B cell (primary cell): ENCODE measurements at regions not wholly inside any gene's neighbourhood (a gene's known extent, or its start where the extent isn't known, plus 50 kb on each side); places are given as distances from the start of the nearest gene placed in this dataset.

ENCODE experiments used
- ATAC-seq: fragments of 200-7000 bp; cut with Tn5 transposase; one replicate; pipeline ENCODE4 v1.10.0; 2021; ENCODE audit warnings: low read depth, mild to moderate bottlenecking, moderate number of reproducible peaks, moderate library complexity
- CTCF ChIA-PET: fragments of 350-600 bp; sonication (Branson Sonifier 250); formaldehyde crosslinking; loops from one replicate; lab custom pipeline; 2021; ENCODE audit warnings: antibody characterized with exemption, inconsistent platforms; lab: Charles Lee
- POLR2A ChIA-PET: fragments of 350-600 bp; sonication (Branson Sonifier 250); formaldehyde crosslinking; loops from one replicate; lab custom pipeline; 2021; ENCODE audit warnings: antibody characterized with exemption; lab: Charles Lee
- DNase-seq: peaks from one replicate; pipeline ENCODE4 v3.0.0; 2013
- H2AFZ ChIP-seq: 2 replicates; pipeline ENCODE4 v1.6.1; 2012; ENCODE audit warnings: mild to moderate bottlenecking, low read depth, low read length; ENCODE audit not compliant: insufficient read depth, poor library complexity, severe bottlenecking
- H3K27ac ChIP-seq, 2 donors: 1 replicate in 1 of 2; 2 replicates in 1 of 2; pipeline ENCODE4 v1.5.1; 2012 to 2013; ENCODE audit warnings: low read length in 2 of 2, mild to moderate bottlenecking in 2 of 2, moderate library complexity in 1 of 2
- H3K27me3 ChIP-seq, 4 experiments: fragments of 200-600 bp in 1 of 4; sonication (generic) in 1 of 4; replicated peaks in 1 of 4; 1 replicate in 2 of 4; 2 replicates in 2 of 4; pipeline versions ENCODE4 v1.6.1 to v1.7.0; 2013 to 2016; ENCODE audit warnings: low read length in 3 of 4, mild to moderate bottlenecking in 2 of 4, mixed read lengths in 1 of 4, moderate library complexity in 1 of 4; ENCODE audit not compliant: insufficient read depth in 4 of 4, control insufficient read depth in 3 of 4; ENCODE audit errors: control extremely low read depth in 1 of 4
- H3K36me3 ChIP-seq, 2 experiments: replicated peaks in 1 of 2; 1 replicate in 1 of 2; 2 replicates in 1 of 2; pipeline versions ENCODE4 v1.6.1 to v1.7.1; 2013; ENCODE audit warnings: low read length in 1 of 2; ENCODE audit not compliant: insufficient read depth in 2 of 2, control insufficient read depth in 1 of 2; ENCODE audit errors: control extremely low read depth in 1 of 2, extremely low read depth in 1 of 2
- H3K4me1 ChIP-seq, 2 donors: fragments of 200-600 bp in 1 of 2; sonication (generic) in 1 of 2; 1 replicate in 1 of 2; 2 replicates in 1 of 2; pipeline versions ENCODE4 v1.5.1 to v1.6.1; 2013 to 2017; ENCODE audit warnings: low read length in 2 of 2; ENCODE audit not compliant: control insufficient read depth in 2 of 2, insufficient read depth in 2 of 2
- H3K4me2 ChIP-seq: replicated peaks from 2 replicates; pipeline ENCODE3; 2012; ENCODE audit warnings: mild to moderate bottlenecking, low read depth, low read length; ENCODE audit not compliant: poor library complexity, severe bottlenecking
- H3K4me3 ChIP-seq, 5 experiments: fragments of 200-600 bp in 1 of 5; sonication (generic) in 1 of 5; 1 replicate in 3 of 5; 2 replicates in 2 of 5; pipeline versions ENCODE4 v1.5.1 to v1.7.0; 2011 to 2016; ENCODE audit warnings: low read length in 4 of 5, mild to moderate bottlenecking in 4 of 5, low read depth in 2 of 5, control low read depth in 1 of 5, moderate library complexity in 1 of 5; ENCODE audit not compliant: insufficient read depth in 1 of 5; ENCODE audit errors: control extremely low read depth in 1 of 5, extremely low read depth in 1 of 5
- H3K79me2 ChIP-seq: fragments of 200-600 bp; sonication (generic); one replicate; pipeline ENCODE4 v1.6.0; 2016; ENCODE audit warnings: low read length; ENCODE audit not compliant: control insufficient read depth, insufficient read depth
- H3K9ac ChIP-seq: fragments of 200-600 bp; sonication (generic); 2 replicates; pipeline ENCODE4 v1.6.1; 2017; ENCODE audit warnings: mild to moderate bottlenecking, low read length, moderate library complexity
- H3K9me3 ChIP-seq, 3 donors: one replicate each; pipeline versions ENCODE4 v1.6.1 to v1.7.1; 2013; ENCODE audit warnings: low read length in 2 of 3; ENCODE audit not compliant: control insufficient read depth in 2 of 3, insufficient read depth in 1 of 3; ENCODE audit errors: control extremely low read depth in 1 of 3
- H4K20me1 ChIP-seq: 2 replicates; pipeline ENCODE4 v1.6.0; 2012; ENCODE audit warnings: mild to moderate bottlenecking, low read length; ENCODE audit not compliant: insufficient read depth, control insufficient read depth, poor library complexity, severe bottlenecking
- H3K27ac Mint-ChIP-seq: one replicate; pipeline ENCODE4 v1.8.0; 2021; ENCODE audit warnings: mixed read lengths
- H3K27me3 Mint-ChIP-seq: one replicate; pipeline ENCODE4 v1.8.0; 2021; ENCODE audit warnings: mixed read lengths
- H3K4me1 Mint-ChIP-seq: one replicate; pipeline ENCODE4 v1.8.0; 2021; ENCODE audit warnings: mixed read lengths
- H3K4me3 Mint-ChIP-seq: one replicate; pipeline ENCODE4 v1.8.0; 2021; ENCODE audit warnings: mixed read lengths
- H3K9me3 Mint-ChIP-seq: one replicate; pipeline ENCODE4 v1.8.0; 2022; ENCODE audit warnings: mixed read lengths; ENCODE audit not compliant: insufficient read depth
- CTCF ChIP-seq: fragments of 200-600 bp; IDR thresholded peaks from one replicate; pipeline ENCODE4 v1.8.0; 2022; ENCODE audit warnings: antibody characterized with exemption, mild to moderate bottlenecking
- EZH2 ChIP-seq: IDR thresholded peaks from 2 replicates; pipeline ENCODE4 v1.6.1; 2012; ENCODE audit warnings: borderline replicate concordance, low read depth, mild to moderate bottlenecking, moderate library complexity, low read length; ENCODE audit not compliant: insufficient read depth, poor library complexity, severe bottlenecking
- WGBS: methylation state at CpG from one replicate; pipeline ENCODE4 v1.1.5; 2013; ENCODE audit warnings: missing lambda C conversion rate; ENCODE audit not compliant: insufficient coverage; 5-methylcytosine and 5-hydroxymethylcytosine counted together
- intact Hi-C: fragments of 100-400 bp; cut with micrococcal nuclease; formaldehyde crosslinking; loops from one replicate; pipeline ENCODE4 v1.10.0; 2022

GRCh38 chr5:72682561-72682960 is 133.9 kb upstream of the TNPO1 start:
- H2AFZ ChIP-seq: no peak overlapping the region
- TF ChIP-seq EZH2 (no peak), CTCF (no peak)
- H3K4me2 ChIP-seq: no peak overlapping the region
- Mint-ChIP-seq H3K4me3 (no peak overlapping the region), H3K4me1 (no peaks in the 10 kb centered on the region), H3K27ac (no peak overlapping the region), H3K9me3 (peaks cover 3% of the 10 kb centered on the region), H3K27me3 (peaks cover 44% of the 10 kb centered on the region)
- no peak overlapping the region for H3K9ac ChIP-seq
- H3K4me3 ChIP-seq: no peak overlapping the region
- ChIA-PET CTCF (no interaction called here), POLR2A (no interaction called here)
- H3K27me3 ChIP-seq: peaks cover 0 to 4% (median 0%) of the 10 kb centered on the region in 4 experiments
- no peaks in the 10 kb centered on the region for H3K79me2 ChIP-seq
- intact Hi-C loops: no loop called here
- H4K20me1 ChIP-seq: no peaks in the 10 kb centered on the region
- WGBS: 100% methylated on average over 1 of the region's 2 CpGs
- ATAC-seq (no peak), DNase-seq (no peak)
- no peaks in the 10 kb centered on the region for H3K36me3 ChIP-seq
- H3K9me3 ChIP-seq: peaks cover 0 to 11% (median 0%) of the 10 kb centered on the region in 3 donors
- no peaks in the 10 kb centered on the region for H3K4me1 ChIP-seq
- no peak overlapping the region for H3K27ac ChIP-seq

GRCh38 chr5:72681781-72682180 is 134.7 kb upstream of the TNPO1 start:
- ATAC-seq (no peak), DNase-seq (no peak)
- Histone ChIP-seq H3K27me3 (peaks cover 0 to 4% (median 0%) of the 10 kb centered on the region in 4 experiments), H3K27ac (no peak overlapping the region), H3K36me3 (no peaks in the 10 kb centered on the region), H4K20me1 (no peaks in the 10 kb centered on the region), H3K4me3 (no peak overlapping the region), H3K4me1 (no peaks in the 10 kb centered on the region), H3K9me3 (peaks cover 0 to 11% (median 0%) of the 10 kb centered on the region in 3 donors), H3K79me2 (no peaks in the 10 kb centered on the region), H3K9ac (no peak overlapping the region), H3K4me2 (no peak overlapping the region), H2AFZ (no peak overlapping the region)
- intact Hi-C loops: no loop called here
- H3K27ac Mint-ChIP-seq: no peak overlapping the region
- no peak overlapping the region for H3K4me3 Mint-ChIP-seq
- POLR2A ChIA-PET: no interaction called here
- TF ChIP-seq CTCF (no peak), EZH2 (no peak)
- peaks cover 3% of the 10 kb centered on the region for H3K9me3 Mint-ChIP-seq
- 60% methylated on average over 1 of the region's 3 CpGs for WGBS
- no peaks in the 10 kb centered on the region for H3K4me1 Mint-ChIP-seq
- CTCF ChIA-PET: no interaction called here
- H3K27me3 Mint-ChIP-seq: peaks cover 44% of the 10 kb centered on the region
